ENCODE measurements at regions not wholly inside any gene's neighbourhood (a gene's known extent, or its start where the extent isn't known, plus 50 kb on each side); places are given as distances from the start of the nearest gene placed in this dataset.

DNA sequence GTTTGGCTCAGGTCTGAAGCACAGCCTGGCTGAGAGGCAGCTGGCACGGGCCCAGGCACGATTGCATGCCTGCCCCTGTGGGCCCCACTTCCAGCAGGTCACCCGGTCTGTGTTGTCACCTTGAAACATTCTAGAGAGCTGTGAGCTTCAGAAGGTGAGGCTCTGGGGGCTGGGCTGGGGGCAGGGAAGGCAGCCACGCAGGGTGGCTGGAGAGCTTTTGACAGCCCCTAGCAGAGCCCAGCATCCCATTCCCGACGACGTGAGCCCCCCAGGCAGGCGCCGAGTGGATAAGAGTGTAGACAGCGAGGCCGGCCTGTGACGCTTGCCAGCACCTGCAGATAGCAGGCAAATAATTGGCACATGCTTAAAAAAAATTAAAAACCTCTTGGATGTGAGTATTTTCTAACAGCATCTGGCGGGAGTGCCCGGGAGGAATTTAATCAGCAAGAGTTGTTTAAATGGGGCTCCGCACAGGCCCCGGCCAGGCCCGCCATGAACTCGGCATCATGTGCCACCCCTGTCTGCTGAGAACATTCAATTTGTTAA, 212.0 kb upstream of the TBX20 start:
- TF ChIP-seq, protein P1, sequence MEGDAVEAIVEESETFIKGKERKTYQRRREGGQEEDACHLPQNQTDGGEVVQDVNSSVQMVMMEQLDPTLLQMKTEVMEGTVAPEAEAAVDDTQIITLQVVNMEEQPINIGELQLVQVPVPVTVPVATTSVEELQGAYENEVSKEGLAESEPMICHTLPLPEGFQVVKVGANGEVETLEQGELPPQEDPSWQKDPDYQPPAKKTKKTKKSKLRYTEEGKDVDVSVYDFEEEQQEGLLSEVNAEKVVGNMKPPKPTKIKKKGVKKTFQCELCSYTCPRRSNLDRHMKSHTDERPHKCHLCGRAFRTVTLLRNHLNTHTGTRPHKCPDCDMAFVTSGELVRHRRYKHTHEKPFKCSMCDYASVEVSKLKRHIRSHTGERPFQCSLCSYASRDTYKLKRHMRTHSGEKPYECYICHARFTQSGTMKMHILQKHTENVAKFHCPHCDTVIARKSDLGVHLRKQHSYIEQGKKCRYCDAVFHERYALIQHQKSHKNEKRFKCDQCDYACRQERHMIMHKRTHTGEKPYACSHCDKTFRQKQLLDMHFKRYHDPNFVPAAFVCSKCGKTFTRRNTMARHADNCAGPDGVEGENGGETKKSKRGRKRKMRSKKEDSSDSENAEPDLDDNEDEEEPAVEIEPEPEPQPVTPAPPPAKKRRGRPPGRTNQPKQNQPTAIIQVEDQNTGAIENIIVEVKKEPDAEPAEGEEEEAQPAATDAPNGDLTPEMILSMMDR (IDR thresholded peaks at IDR 0.05; ENCODE audit: insufficient read depth, low read depth, low read length, missing control alignments), result no peak
- H3K4me3 ChIP-seq (ENCODE audit: low read depth, low read length), result no peak overlapping the region
- no peak for DNase-seq (ENCODE audit: low read depth)

DNA sequence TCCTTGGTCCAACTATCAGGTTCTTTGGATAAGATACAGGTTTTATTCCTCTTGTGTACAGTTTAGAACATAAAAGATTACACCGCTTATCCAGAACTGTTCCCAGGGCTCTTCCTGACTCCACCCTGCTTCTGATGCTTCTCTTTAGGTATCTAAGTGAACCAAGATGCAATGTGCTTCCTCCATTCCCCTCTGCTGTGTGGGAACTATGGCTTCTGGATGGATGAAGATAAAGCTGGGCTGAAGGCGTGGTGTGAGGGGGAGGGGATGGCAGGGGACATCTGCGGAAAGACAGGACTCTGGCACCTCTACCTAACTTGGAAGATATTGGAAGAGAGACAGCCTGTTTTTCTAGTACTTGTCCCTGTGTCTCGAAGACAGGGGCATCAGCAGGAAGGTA, 209.9 kb upstream of the TBX20 start:
- no peak for DNase-seq (ENCODE audit: low read depth)
- TF ChIP-seq, protein P1 (IDR thresholded peaks at IDR 0.05; ENCODE audit: insufficient read depth, low read depth, low read length, missing control alignments), result no peak
- H3K4me3 ChIP-seq (ENCODE audit: low read depth, low read length), result no peak overlapping the region

DNA sequence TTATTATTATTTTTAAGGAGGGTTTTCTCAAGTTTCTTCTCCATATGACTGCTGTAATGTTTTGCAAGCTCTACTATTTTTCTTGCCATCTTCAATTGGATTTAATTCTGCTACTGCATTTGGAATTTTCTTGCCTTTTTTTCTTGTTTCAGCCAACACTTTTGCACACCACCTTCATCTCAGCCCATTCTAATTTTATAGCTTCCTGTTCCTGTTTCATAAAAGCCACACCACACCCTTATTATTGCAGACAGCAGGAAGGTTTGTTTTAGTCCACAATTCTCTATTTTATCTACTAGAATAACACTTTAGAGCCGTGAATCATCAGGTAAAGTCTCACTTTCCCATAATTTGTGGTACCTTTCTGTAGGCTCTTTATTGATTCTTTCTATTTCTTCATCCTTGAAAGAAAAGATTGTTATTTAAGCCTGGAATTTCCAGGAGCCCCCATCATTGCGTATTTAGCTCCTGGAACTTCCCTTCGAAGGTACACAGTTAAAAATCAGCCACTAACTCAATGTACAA, 209.3 kb upstream of the TBX20 start:
- TF ChIP-seq, protein P1 (IDR thresholded peaks at IDR 0.05; ENCODE audit: insufficient read depth, low read depth, low read length, missing control alignments), result no peak
- DNase-seq (ENCODE audit: low read depth), result peak; percentile 3
- H3K4me3 ChIP-seq (ENCODE audit: low read depth, low read length), result no peak overlapping the region

DNA sequence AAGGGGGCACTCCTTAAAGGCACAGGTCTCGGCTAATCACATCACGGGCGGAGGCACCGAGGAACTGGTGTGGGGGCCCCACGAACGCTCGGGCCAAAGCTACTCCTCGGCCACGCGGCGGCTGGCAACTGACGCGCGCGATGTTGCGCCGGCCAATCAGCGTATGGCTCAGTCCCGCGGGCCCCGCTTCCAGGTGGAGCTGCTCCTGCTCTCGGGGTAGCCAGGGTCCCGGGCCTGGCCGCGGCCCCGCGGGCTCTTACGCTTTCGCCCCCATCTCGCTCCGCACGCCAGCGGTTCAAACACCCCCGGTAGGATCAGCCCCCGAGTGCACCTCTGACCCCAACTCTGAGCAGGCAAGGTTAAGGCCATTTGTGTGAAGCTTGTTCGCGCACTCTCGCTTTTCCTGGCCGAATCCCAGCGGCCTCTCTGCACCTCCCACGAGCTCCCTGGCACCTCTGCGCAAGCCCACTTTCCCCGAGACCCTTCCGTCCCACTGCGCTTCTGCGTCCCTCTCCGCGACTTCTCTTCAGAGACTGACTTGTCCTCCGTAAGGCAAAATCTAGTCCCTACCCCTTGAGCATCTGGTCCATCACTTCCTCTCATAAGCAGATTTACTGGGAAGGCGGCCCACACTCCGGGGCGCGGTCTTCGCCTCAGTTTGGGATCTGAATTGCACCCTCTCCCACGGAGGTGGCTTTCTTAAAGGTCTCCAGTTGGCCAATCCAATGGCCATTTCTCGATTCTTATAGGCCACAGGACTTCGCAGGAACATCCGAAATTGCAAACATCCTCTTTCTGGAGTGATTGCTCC, 200.9 kb upstream of the TBX20 start:
- H3K4me3 ChIP-seq (ENCODE audit: low read depth, low read length), result no peak overlapping the region
- DNase-seq (ENCODE audit: low read depth), result no peak
- TF ChIP-seq, protein P1 (IDR thresholded peaks at IDR 0.05; ENCODE audit: insufficient read depth, low read depth, low read length, missing control alignments), result no peak

DNA sequence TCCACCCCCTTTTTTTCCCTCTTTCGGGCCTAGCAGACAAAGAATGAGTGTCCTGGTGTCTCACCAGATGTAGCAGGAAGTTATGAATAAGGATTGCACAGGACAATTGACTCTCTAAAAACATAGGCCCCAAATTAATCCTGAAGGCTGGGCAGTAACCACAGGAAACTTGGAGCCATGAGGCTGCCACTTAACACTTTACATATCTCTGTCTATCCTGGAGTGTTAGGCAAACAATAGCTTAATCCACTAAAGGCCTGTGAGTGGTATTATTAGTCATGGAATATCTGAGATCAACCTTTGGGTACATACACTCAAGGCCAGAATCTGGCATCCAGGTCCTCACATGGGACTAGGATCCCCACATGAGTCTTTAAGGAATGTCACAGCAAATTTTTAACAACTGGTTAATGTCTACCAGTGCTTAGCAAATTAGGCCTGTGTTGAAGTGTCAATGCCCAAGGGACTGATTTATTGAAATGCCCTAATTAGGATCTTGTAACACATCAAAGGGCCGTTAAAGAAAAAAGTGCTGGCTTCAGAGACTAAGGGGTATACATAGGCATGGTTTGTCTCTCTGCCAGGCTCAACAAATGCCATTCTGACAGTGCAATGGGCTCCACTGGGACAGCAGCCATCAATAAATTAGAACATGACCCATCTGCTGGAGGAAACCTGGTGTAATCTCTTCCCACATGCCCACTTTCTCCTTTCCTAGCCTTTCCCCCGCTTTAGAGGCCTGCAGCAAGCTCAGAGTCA, 196.7 kb upstream of the TBX20 start:
- no peak overlapping the region for H3K4me3 ChIP-seq (ENCODE audit: low read depth, low read length)
- TF ChIP-seq, protein P1 (IDR thresholded peaks at IDR 0.05; ENCODE audit: insufficient read depth, low read depth, low read length, missing control alignments), result no peak
- no peak for DNase-seq (ENCODE audit: low read depth)

DNA sequence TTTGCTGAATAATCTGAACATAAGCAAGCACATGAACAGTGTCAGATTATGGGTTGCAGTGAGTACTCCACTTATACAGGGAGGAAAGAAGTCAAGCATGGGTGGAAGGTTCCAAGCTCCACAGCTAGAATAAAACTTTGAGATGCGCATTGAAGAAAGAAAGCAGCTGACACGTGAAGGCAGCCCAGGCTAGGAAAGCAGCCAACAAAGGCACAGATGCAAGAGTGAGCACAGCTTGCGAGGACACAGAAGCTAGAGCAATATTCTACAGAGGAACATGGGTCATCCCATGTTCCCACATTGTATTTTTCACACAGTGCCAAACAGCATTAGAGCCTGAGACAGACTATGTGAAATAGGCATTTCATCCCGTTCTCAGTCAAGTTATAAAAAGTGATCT, 194.6 kb upstream of the TBX20 start:
- no peak overlapping the region for H3K4me3 ChIP-seq (ENCODE audit: low read depth, low read length)
- TF ChIP-seq, protein P1 (IDR thresholded peaks at IDR 0.05; ENCODE audit: insufficient read depth, low read depth, low read length, missing control alignments), result no peak
- DNase-seq (ENCODE audit: low read depth), result no peak
